Tibial nerve (tissue), 3 donors: ENCODE measurements at regions not wholly inside any gene's neighbourhood (a gene's known extent, or its start where the extent isn't known, plus 50 kb on each side); places are given as distances from the start of the nearest gene placed in this dataset.

Source experiments
- CTCF ChIP-seq, 5 experiments: fragments of 200-600 bp in 3 of 5; fragments of 450-650 bp in 2 of 5; sonication (generic) in 3 of 5; IDR thresholded peaks; one replicate each; pipeline ENCODE4 v1.5.1; 2016 to 2019; ENCODE audit warnings: antibody characterized with exemption in 5 of 5, mild to moderate bottlenecking in 3 of 5, moderate library complexity in 2 of 5
- POLR2A ChIP-seq, 2 donors: fragments of 450-650 bp; IDR thresholded peaks; one replicate each; pipeline ENCODE4 v1.6.1; 2017; ENCODE audit warnings: antibody characterized with exemption in 2 of 2, mild to moderate bottlenecking in 2 of 2, moderate library complexity in 2 of 2

DNA sequence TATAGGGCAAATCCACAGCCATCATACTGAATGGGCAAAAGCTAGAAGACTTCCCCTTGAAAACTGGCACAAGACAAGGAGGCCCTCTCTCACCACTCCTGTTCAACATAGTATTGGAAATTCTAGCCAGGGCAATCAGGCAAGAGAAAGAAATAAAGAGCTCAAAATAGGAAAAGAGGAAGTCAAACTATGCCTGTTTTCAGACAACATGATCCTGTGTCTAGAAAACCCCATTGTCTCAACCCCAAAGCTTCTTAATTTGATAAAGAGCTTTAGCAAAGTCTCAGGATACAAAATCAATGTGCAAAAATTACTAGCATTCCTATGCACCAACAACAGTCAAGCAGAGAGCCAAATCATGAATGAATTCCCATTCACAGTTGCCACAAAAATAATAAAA is 160.3 kb downstream of the CXXC4 start:
- TF ChIP-seq CTCF (IDR thresholded peaks at IDR 0.05) (no peak), POLR2A (IDR thresholded peaks at IDR 0.05) (no peak)
